Stimulated activated CD8-positive, alpha-beta memory T cell treated with anti-CD3 and anti-CD28 coated beads, Interleukin-15, amount 100 ng/mL, for 48 hours (primary cell): ENCODE measurements at regions not wholly inside any gene's neighbourhood (a gene's known extent, or its start where the extent isn't known, plus 50 kb on each side); places are given as distances from the start of the nearest gene placed in this dataset.
"Not testable (repeated sequence)": the region's sequence is repeated elsewhere in the genome, so short reads cannot be mapped to it uniquely, and the experiment has no call there.

Experiments
- DNase-seq, 2 donors: peaks; one replicate each; pipeline ENCODE4 v3.0.0-alpha.2; 2020; ENCODE audit warnings: low read depth in 2 of 2

DNA sequence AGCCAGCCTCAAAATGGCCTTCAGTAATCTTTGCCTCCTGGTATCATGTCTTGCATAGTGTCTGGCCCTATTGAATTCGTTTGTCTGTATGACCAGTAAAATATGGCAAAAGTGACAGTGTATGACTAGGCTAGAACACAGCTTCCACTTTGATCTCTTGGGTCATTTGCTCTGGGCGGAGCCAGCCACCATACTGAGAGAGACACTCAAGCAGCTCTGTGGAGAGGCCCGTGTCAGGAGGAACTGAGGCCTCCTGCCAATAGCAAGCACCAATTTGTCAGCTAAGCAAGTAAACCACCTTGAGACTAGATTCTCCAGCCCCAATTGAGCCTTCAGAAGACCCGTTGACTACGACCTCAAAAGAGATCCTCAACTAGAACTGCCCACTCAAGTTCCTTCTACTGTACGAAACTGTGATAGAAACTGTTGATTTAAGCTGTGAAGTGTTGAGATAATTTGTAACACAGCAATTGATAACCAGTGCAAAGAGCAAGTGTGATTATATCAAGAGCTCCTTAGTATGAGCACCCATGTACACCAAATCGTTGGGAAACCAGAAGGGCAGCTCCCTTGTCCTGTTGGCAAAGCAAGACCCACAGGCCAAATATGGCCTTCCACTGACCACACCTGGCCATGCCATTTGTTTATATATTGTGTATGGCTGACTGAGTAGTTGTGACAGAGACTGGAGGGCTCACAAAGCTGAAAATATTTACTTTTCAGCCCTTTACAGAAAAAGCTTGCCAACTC, 52.7 kb upstream of the SERBP1 start:
- DNase-seq = no peak

DNA sequence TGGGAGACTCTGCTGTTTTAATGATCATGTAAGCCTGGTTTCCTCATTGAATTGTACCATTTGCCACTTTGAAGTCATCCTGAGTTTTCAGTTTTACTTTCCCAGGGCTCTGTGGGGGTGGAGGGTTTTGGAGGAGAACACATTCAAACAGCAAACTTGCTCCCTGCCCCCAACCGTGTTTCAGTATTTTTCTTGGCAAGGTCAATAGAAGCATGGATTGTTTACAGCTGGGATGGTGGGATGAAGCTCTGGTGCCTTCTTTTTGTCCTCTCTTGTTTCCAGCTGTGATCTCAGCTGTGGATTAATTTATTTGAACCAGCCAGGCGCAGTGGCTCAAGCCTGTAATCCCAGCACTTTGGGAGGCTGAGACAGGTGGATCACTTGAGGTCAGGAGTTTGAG, 54.3 kb upstream of the SERBP1 start:
- DNase-seq = no peak

DNA sequence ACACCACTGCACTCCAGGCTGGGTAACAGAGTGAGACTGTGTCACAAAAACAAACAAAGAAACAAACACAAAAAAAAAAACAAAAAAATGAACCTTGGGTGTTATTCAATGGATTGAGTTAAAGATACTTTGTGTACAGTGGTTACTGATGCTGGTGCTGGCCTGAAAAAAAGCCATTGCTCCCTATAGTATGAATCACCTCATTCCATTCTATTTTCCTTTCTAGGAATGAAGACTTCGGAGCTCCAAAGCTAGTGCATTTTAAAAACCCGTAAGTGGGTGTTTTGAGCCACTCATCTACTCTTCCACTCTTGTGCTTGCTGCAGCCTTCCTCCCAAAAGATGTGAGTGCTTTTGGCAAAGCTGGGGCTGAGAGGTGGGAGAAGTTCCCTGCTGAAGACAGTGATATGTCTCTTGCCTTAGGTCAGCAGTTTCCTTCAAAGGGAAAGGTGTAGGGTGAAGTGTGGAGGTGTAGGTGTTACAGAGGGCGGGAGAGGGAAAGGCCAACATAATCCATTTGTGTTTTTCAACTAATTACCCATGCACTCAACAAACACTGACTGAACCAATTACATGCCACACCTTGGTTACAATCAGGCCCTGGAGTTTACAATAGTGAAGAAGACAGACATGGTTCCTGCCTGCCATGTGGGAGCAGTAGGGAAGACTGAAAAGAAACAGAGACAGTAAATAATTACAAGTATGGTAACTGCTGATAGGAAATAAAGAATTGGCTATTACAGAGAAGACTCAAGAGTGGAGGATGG, 55.0 kb upstream of the SERBP1 start:
- DNase-seq = no peak

DNA sequence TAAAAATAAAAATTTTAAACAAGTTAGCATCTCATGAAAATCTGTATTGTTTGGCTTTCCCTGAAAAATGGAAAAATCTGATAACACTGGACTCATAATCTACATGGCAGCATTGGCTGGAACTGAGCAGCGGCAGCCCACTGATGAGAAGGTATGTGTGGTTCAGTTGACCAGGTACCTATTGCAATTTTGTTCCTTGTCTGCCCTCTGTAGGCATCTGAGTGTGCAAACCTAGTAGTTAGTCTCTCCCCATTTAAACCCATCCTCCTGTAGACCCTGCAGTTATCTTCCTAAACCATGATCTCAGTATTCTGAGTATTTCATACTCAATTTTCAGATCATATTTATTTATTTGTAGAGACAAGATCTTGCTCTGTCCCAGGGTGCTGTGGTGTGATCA, 59.4 kb upstream of the SERBP1 start:
- no peak for DNase-seq

DNA sequence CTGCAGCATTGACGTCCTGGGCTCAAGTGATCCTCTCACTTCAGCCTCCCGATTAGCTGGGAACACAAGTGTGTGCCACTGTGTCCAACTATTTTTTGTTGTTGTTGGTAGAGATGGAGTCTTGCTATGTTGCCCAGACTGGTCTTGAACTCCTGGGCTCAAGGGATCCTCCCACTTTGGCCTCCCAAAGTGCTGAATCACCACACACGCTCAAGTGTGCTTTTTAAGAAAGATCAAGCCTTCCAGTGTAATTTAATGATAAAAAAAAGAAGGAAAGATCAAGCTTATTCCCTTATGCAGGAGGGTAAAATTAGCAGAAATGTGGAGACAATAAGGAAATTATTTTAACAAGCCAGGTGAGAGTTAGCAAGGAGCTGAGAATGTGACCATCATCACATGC, 61.1 kb upstream of the SERBP1 start:
- no peak for DNase-seq

DNA sequence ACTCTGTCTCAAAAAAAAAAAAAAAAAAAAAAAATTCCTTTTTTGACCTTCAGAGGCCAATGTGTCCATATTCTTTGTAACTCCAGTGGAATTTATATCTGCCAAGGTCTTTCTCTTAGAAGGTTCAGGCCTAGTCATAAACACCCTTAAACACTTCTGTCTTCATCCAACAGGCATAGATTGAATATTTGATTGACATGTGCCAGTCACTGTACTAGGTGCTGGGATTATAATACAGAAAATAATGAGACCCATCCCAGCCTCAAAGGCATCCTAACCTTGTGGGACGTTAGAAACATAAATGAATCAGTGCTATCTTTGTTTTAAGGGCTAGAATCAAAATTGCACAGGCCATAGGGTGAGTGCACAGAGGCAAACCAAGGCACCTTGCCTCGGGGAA, 62.9 kb upstream of the SERBP1 start:
- no peak for DNase-seq

DNA sequence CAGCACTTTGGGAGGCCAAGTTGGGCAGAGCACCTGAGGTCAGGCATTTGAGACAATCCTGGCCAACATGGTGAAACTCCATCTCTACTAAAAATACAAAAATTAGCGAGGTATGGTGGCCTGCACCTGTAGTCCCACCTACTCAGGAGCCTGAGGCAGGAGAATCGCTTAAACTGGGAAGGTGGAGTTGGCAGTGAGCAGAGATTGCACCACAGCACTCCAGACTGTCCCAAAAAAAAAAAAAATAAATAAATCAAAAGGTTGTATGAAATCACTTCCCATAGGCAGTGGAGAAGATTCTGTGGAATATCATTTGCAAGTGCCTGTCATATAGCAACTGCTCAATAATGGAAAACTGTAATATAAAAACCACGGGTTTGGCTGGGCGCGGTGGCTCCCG, 65.1 kb upstream of the SERBP1 start:
- no peak for DNase-seq

DNA sequence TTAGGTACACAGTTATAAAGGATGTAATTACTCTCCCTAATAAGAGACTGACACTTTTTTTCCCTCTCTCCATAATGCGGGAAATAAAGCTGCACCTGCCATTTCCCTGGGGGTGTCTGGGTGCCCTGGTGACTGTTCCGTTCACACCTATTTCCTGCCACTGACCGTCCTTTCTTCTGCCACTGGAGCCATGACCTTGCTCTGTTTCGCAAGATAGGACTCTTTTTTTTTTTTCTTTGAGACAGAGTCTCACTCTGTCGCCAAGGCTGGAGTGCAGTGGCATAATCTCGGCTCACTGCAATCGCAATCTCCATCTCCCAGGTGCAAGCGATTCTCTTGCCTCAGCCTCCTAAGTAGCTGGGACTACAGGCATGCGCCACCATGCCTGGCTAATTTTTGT, 66.1 kb upstream of the SERBP1 start:
- no peak for DNase-seq

DNA sequence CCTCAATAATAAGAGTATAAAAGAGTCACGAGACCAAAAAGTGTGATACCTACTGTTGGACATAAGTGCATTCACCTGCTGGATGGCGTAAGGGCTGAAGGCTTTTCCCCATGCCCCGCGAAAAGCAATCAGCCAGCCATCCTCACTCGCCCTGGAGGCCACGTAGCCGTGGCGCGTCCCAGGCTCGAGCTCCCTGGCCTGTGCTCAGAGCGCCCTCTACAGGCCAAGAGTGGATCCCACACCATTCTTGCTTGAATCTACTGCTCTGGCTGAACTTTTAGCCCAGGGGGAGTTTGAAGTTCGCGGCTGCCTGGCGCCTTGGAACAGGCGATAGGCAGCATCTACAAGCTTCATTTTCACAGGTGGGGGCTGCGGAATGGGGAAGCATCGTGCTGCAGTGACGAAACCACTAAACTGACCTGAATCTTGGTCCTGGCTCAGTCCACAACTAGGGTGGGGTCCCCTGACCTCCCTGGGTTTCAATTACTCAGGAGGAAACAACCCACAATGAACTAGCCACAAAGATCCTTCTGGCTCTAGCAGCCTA, 70.3 kb upstream of the SERBP1 start:
- DNase-seq = peak; percentile 75 to 81

DNA sequence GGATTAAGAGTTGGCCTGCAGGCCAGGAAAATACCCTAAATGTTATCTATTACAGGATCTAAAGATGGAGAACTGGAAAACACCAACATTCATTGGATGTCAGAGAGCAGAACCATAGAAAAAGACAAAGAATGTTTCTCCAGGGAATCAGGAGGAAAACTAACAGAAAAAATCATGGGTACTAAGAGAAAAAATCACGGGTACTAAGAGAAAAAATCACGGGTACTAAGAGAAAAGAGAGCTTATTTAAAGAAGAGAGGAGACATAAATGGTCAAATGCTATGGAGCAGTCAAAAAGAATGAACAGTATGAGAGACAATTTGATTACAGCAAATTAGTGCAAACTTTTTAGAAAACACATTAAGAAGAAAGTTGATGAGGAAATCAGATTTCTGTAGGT, 73.8 kb upstream of the SERBP1 start:
- no peak for DNase-seq

DNA sequence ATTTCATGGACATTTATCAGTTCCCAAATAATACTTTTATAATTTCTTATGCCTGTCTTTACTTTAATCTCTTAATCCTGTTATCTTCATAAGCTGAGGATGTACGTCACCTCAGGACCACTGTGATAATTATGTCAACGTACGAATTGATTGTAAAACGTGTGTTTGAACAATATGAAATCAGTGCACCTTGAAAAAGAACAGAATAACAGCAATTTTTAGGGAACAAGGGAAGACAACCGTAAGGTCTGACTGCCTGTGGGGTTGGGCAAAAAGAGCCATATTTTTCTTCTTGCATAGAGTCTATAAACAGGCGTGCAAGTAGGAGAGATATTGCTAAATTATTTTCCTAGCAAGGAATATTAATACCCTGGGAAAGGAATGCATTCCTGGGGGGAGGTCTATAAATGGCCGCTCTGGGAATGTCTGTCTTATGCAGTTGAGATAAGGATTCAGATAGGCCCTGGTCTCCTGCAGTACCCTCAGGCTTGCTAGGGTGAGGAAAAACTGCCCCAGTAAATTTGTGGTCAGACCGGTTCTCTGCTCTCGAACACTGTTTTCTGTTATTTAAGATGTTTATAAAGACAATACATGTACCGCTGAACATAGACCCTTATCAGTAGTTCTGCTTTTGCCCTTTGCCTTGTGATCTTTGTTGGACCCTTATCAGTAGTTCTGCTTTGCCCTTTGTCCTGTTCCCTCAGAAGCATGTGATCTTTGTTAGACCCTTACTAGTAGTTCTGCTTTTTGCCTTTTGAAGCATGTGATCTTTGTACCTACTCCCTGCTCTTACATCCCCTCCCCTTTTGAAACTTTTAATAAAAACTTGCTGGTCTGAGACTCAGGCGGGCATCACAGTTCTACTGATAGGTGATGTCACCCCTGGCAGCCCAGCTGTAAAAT, 83.4 kb upstream of the SERBP1 start:
- not testable (repeated sequence) for DNase-seq

DNA sequence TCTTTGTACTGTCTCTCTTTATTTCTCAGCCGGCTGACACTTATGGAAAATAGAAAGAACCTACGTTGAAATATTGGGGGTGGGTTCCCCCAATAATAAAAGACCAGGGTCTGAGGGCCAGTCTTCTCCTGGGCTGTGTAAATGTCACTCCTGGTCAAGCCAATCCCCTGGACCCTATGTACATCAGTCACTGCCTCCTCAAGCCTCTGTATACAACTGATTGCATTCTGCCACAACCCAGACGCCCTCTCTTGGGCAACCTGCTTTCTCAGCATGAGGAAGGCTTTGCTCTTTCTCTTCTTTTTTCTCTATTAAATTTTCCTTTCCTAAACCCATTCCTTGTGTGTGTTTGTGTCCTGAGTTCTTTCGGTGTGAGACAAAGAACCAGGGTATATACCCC, 84.1 kb upstream of the SERBP1 start:
- DNase-seq = no peak

DNA sequence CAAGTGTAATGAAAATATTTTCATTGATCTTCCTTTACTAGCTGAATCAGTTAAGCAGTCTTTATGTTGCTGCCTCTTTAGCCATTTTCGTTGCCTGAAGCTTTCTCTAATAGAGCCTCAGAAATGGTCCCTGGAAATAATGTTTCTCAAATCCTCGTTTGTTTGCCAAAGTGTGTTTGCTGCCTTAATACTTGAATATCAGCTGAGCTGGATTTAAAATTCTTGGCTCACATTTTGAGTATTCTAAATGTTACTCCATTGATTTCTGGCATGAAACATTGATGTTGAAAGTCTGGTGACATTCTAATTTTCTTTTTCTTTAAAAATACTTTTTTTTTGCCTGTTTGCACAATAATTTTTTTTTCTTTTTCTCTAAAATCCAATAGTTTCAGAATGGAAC, 84.6 kb upstream of the SERBP1 start:
- DNase-seq = no peak

DNA sequence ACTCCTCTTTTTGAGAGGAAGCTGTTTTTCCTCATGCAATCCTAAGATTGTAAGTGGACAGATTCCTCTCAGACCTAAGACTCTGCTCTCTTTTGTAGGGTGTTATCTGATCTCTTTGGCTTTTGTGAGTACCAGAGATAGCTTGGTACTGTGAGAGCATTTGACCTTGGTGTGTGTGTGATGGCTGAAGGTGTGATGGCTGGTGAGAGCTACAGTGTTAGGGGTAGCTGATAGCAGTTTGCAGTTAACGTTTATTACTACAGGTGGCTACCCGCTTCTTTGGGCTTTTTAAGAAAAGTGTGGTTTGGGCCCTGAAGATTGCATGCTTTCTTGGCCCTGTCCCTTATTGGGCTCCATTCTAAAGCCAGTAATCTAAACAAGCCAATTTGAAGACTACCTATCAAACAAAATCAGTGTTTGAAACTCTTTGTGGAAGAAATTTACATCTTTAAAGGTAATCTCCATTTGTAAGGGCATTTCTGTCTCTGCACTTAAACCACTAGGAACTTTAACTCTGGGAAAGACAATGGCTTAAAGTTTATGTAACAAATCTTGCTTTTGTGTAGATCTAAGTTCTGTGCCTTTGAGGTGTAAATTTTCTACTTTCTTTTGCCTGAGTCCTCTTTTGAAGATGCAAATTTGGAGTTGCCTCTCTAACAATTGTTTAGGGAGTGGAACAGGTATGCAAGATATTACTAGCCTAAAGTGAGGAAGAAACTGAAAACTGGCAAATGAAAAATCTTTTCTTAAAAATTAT, 85.3 kb upstream of the SERBP1 start:
- no peak for DNase-seq

DNA sequence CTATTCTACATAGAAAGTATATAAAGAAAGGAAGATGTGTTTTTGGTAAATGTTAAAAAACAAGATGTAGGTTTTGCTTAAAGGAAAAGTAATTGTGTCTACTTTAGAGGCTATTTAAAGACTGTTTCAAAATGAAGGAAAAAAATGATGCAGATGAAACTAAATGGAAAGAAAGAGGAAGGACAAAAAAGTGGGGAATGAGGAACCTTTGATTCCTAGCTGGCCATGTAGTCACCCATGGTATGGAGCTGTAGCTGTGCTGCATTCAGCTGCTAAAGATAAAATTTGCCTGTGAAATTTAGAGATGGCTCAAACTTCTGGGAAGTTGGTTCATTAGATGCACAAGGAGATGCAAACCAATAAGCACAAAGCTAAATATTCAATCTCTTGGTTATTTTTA, 86.8 kb upstream of the SERBP1 start:
- DNase-seq = no peak

DNA sequence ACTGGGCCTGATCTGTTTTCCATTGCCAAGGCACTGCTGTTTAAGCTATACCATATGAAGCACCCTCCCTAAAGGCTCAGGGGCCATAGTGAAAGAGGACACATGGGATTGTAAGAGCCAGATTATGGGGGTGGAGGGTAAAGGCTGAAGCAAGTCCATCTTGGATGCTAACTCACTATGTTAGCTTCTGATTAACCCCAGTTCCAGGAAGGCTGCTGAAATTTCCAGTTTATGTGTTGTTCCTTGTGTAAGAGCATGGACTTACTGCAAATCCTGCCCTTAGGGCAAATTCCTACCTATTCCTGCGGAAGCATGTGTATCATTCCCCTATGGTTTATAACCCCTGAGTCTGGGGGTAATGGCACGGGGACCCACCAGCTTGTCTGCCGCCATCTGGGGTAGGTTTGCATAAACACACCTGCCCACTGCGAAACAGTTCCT, 91.8 kb upstream of the SERBP1 start:
- no peak for DNase-seq

DNA sequence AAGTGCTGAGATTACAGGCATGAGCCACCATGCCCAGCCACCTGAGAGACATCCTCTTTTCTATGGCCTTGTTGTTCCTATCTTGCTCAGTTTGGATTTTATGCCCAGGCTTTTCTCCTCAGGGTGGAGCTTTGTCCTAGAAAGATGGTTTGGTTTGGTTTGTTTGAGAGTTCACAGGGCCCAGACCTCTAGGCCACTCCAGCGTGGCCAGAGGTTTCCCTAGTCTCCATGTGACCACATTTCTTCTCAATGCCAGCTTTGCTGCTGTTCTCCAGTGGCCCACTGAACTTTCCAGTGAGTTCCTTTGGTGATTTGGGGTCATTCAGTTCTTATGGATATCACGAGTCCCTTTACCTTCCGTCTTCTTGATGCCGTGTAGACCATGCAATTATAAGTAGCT, 92.6 kb upstream of the SERBP1 start:
- no peak for DNase-seq

DNA sequence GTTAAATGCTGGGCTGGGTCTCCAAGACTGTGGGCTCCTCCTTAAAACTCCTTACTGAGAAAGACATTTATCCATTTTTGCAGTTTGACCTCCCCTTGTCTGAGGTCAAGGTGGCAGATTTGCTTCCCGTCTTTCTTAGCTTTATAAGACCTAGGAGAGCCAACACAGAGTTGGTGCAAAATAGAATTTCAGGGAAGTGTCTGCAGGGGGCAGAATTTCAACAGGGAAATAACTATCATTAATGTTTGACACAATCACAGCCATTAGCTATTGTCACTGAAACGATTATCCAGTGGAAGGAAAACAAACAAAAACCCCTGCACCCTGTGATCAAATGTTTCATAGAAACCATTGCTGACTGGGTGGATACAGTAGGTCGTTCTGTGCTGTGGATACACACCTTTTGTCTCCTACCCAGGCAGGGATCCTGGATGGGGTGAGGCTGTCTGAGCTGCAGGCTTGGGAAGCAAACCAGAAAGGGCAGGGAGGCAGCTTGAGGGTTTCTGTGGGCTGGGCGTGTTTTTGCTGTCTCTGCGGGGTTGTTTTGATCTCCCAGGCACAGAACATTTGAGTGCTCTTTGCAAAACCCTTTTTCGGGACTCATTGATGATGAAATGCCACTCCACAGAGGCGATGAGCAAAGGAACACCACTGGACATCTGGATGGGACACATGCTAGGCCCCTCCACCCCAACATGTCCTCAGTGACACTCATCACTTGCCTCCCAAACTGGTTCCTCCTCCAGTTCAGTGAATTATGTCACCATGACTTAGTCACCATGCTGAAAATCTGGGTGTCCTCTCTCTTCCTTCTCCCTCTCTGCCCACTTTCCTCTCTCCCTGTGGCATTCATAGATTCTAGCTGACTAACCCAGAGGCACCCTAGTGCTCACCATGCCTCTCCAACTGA, 94.2 kb upstream of the SERBP1 start:
- DNase-seq = no peak

DNA sequence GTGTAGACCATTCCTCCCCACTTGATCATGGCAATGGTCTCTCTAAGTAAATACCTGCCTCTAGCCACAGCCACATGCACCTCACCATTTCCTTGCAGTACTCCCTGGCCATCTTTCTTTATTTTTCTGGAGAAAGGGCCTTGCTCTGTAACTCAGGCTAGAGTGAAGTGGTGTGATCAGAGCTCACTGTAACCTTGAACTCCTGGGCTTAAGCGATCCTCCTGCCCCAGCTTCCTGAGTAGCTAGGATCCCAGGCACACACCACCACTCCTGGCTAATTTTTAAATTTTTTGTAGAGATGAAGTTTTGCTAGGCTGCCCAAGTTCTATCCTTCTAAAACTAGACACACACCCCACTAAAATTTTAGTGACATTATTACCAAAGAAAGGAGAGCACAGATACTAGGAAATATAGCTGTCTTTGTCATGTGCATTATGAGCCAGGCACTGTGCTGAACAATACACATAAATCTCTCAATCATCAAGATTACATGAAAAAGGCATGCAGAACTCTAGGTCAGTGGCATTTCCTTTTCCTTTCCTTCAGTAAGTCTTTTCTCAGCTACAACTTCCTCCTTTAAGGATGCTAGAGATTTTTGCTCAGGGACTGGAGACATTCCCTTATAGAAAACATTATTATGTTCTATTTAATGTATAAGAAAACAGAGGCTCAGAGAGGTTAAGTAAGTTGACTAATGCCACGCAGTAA, 95.0 kb upstream of the SERBP1 start:
- no peak for DNase-seq

DNA sequence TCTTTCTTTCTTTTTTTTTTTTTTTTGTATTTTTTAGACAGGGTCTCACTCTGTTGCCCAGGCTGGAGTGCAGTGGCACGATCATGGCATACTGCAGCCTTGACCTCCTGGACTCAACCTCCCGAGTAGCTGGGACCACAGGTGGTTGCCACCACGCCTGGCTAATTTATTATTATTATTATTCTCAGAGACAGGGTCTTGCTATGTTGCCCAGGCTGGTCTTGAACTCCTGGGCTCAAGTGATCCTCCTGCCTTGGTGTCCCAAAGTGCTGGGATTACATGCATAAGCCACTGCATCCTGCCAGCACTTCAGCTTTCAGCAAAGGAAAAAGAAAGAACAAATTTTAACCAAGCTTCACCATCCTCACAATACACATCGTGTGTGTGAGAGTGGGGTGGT, 97.9 kb upstream of the SERBP1 start:
- no peak for DNase-seq
